Panc1 (cell line): ENCODE measurements at regions not wholly inside any gene's neighbourhood (a gene's known extent, or its start where the extent isn't known, plus 50 kb on each side); places are given as distances from the start of the nearest gene placed in this dataset.

Source experiments
- CTCF ChIP-seq: fragments of 450-650 bp; IDR thresholded peaks from 2 replicates; pipeline ENCODE4 v1.5.1; 2017; ENCODE audit warnings: mild to moderate bottlenecking
- POLR2AphosphoS5 ChIP-seq: IDR thresholded peaks from 2 replicates; pipeline ENCODE4 v1.6.1; 2012; ENCODE audit warnings: mild to moderate bottlenecking, low read depth, low read length, moderate library complexity
- REST ChIP-seq, 2 experiments: IDR thresholded peaks; 2 replicates each; pipeline ENCODE4 v1.6.1; 2011 to 2012; ENCODE audit warnings: low read depth in 2 of 2, control low read depth in 1 of 2, low read length in 1 of 2, mild to moderate bottlenecking in 1 of 2, moderate library complexity in 1 of 2; ENCODE audit not compliant: insufficient read depth in 1 of 2

DNA sequence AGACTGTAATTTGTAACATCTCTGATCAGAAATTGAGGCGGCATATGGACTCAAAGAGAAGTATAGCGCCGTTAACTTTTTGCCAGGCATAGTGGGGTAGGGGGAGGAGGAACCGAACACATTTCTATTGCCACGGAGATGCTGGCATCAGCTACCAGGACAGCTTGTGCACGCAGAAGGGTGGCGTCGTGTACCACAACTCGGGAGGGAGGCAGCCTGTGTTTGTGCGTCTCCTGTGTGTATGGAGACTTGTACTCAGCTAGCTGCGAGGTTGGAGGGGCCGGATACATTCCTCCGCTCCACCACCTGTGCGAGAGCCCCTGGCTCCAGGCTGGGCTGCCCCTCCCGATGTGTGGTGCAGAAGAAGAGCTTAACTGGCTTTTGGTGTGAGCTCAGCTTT, 634.8 kb downstream of the TYW1 start:
- TF ChIP-seq CTCF (no peak), REST (IDR thresholded peaks at IDR 0.05; ENCODE audit: insufficient read depth in 1 of 2, low read depth in 2 of 2, low read length in 1 of 2) (no peak), POLR2AphosphoS5 (no peak)
